ENCODE measurements at regions not wholly inside any gene's neighbourhood (a gene's known extent, or its start where the extent isn't known, plus 50 kb on each side); places are given as distances from the start of the nearest gene placed in this dataset.

DNA sequence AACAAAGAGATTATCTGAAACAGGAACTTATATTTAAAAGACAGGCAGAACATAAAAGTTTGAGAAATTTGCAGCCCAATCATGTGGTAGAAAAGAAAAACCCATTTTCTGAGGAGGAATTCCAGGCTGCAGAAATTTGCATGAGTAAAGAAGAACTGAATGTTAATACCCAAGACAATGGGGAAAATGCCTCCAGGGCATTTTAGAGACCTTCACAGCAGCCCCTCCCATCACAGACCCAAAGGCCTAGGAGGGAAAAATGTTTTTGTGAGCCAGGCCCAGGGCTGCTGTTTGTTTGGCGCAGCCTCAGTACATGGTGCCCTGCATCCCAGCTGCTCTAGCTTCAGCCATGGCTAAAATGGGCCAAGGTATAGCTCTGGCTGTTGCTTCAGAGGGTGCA, 554.3 kb upstream of the CHRM3 start:
- Histone ChIP-seq H3K9me3 (ENCODE audit: insufficient read depth, low read depth) (peaks cover 7% of the 10 kb centered on the region; the same call in 1 of the 2 replicates), H3K79me2 (ENCODE audit: low read depth) (no peaks in the 10 kb centered on the region), H3K4me3 (no peak overlapping the region), H3K4me2 (no peak overlapping the region), H3K9me2 (ENCODE audit: insufficient read depth) (no peaks in the 10 kb centered on the region), H2AFZ (no peak overlapping the region), H3K36me3 (ENCODE audit: low read depth) (no peaks in the 10 kb centered on the region), H4K20me1 (ENCODE audit: insufficient read depth) (no peaks in the 10 kb centered on the region), H3K27me3 (ENCODE audit: insufficient read depth, low read depth) (no peaks in the 10 kb centered on the region), H3K27ac (no peak overlapping the region), H3F3A (ENCODE audit: insufficient read depth, low read depth) (no peaks in the 10 kb centered on the region), H3K4me1 (replicated peaks; ENCODE audit: insufficient read depth) (no peaks in the 10 kb centered on the region)
- ChIA-PET CTCF (no interaction called here), POLR2A (ENCODE audit: unreplicated experiment) (no interaction called here)
- intact Hi-C loops (cut with micrococcal nuclease; ENCODE audit: unreplicated experiment): no loop called here
- BruUV-seq (replicated peaks): no TSS peak
- TF ChIP-seq EZH2 (IDR thresholded peaks at IDR 0.05; ENCODE audit: low read depth): no peak
- TF ChIP-seq, protein P1, sequence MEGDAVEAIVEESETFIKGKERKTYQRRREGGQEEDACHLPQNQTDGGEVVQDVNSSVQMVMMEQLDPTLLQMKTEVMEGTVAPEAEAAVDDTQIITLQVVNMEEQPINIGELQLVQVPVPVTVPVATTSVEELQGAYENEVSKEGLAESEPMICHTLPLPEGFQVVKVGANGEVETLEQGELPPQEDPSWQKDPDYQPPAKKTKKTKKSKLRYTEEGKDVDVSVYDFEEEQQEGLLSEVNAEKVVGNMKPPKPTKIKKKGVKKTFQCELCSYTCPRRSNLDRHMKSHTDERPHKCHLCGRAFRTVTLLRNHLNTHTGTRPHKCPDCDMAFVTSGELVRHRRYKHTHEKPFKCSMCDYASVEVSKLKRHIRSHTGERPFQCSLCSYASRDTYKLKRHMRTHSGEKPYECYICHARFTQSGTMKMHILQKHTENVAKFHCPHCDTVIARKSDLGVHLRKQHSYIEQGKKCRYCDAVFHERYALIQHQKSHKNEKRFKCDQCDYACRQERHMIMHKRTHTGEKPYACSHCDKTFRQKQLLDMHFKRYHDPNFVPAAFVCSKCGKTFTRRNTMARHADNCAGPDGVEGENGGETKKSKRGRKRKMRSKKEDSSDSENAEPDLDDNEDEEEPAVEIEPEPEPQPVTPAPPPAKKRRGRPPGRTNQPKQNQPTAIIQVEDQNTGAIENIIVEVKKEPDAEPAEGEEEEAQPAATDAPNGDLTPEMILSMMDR (conservative IDR thresholded peaks at IDR 0.05): no peak
- DNase-seq: no peak

- DNase-seq: no peak
- peaks cover 7% of the 10 kb centered on the region; the same call in 1 of the 2 replicates for H3K9me3 ChIP-seq (ENCODE audit: insufficient read depth, low read depth)
- no peak overlapping the region for H3K27ac ChIP-seq
- H3K4me1 ChIP-seq (replicated peaks; ENCODE audit: insufficient read depth): no peaks in the 10 kb centered on the region
- H3F3A ChIP-seq (ENCODE audit: insufficient read depth, low read depth): no peaks in the 10 kb centered on the region
- ChIA-PET POLR2A (ENCODE audit: unreplicated experiment) (no interaction called here), CTCF (no interaction called here)
- H3K79me2 ChIP-seq (ENCODE audit: low read depth): no peaks in the 10 kb centered on the region
- no peak overlapping the region for H3K4me3 ChIP-seq
- H2AFZ ChIP-seq: no peak overlapping the region
- H4K20me1 ChIP-seq (ENCODE audit: insufficient read depth): no peaks in the 10 kb centered on the region
- H3K36me3 ChIP-seq (ENCODE audit: low read depth): no peaks in the 10 kb centered on the region
- no peak for TF ChIP-seq EZH2 (IDR thresholded peaks at IDR 0.05; ENCODE audit: low read depth)
- TF ChIP-seq, protein P1 (conservative IDR thresholded peaks at IDR 0.05): no peak
- no peak overlapping the region for H3K4me2 ChIP-seq
- BruUV-seq (replicated peaks): no TSS peak
- H3K9me2 ChIP-seq (ENCODE audit: insufficient read depth): no peaks in the 10 kb centered on the region
- H3K27me3 ChIP-seq (ENCODE audit: insufficient read depth, low read depth): no peaks in the 10 kb centered on the region
- intact Hi-C loops (cut with micrococcal nuclease; ENCODE audit: unreplicated experiment): no loop called here
Observed at GRCh38 chr1:238830036-238830611, 556.2 kb upstream of the CHRM3 start.

DNA sequence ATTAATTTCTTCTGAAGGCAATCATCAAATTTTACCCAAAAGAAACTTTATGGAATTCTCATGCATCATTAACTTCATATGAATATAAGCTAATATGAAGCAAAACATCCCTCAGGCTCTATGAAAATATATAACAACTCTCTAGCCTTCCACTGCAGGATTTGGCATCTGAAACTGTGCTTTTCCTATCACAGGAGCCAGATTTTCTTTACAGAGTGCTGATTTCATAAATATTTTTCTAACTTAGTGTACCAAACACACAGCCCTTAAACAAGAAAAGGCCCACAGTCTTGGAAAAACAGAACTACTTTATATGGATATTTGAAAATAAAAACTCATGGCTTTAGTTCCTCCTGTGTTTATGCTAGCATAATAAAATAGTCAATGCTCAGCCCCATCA, 559.5 kb upstream of the CHRM3 start:
- POLR2A ChIA-PET (ENCODE audit: unreplicated experiment): no interaction called here
- H3K9me2 ChIP-seq (ENCODE audit: insufficient read depth): no peaks in the 10 kb centered on the region
- H3K36me3 ChIP-seq (ENCODE audit: low read depth): no peaks in the 10 kb centered on the region
- no peak overlapping the region for H2AFZ ChIP-seq
- H3K4me2 ChIP-seq: no peak overlapping the region
- CTCF ChIA-PET: no interaction called here
- intact Hi-C loops (cut with micrococcal nuclease; ENCODE audit: unreplicated experiment): no loop called here
- H3K27me3 ChIP-seq (ENCODE audit: insufficient read depth, low read depth): no peaks in the 10 kb centered on the region
- no TSS peak for BruUV-seq (replicated peaks)
- no peak overlapping the region for H3K4me3 ChIP-seq
- DNase-seq: no peak
- no peaks in the 10 kb centered on the region for H4K20me1 ChIP-seq (ENCODE audit: insufficient read depth)
- H3K9me3 ChIP-seq (ENCODE audit: insufficient read depth, low read depth): peaks cover 7% of the 10 kb centered on the region; the same call in 1 of the 2 replicates
- no peaks in the 10 kb centered on the region for H3K4me1 ChIP-seq (replicated peaks; ENCODE audit: insufficient read depth)
- TF ChIP-seq EZH2 (IDR thresholded peaks at IDR 0.05; ENCODE audit: low read depth): no peak
- TF ChIP-seq, protein P1 (conservative IDR thresholded peaks at IDR 0.05): no peak
- H3K27ac ChIP-seq: no peak overlapping the region
- H3K79me2 ChIP-seq (ENCODE audit: low read depth): no peaks in the 10 kb centered on the region
- H3F3A ChIP-seq (ENCODE audit: insufficient read depth, low read depth): no peaks in the 10 kb centered on the region
